GM21381 (cell line): ENCODE measurements at regions not wholly inside any gene's neighbourhood (a gene's known extent, or its start where the extent isn't known, plus 50 kb on each side); places are given as distances from the start of the nearest gene placed in this dataset.
A peak's percentile ranks its signal among the peaks of the same experiment; 100 is the strongest.

Source experiments
- ATAC-seq: cut with Tn5 transposase; IDR thresholded peaks from one replicate; pipeline ENCODE4 v1.9.1; 2021; ENCODE audit warnings: mild to moderate bottlenecking, moderate library complexity; ENCODE audit not compliant: unreplicated experiment

- ATAC-seq, result no peak
Measured at GRCh38 chr6:22925920-22926789, 356.8 kb downstream of the HDGFL1 start.

- no peak for ATAC-seq
Measured at GRCh38 chr6:22926790-22927354, 357.5 kb downstream of the HDGFL1 start.

DNA sequence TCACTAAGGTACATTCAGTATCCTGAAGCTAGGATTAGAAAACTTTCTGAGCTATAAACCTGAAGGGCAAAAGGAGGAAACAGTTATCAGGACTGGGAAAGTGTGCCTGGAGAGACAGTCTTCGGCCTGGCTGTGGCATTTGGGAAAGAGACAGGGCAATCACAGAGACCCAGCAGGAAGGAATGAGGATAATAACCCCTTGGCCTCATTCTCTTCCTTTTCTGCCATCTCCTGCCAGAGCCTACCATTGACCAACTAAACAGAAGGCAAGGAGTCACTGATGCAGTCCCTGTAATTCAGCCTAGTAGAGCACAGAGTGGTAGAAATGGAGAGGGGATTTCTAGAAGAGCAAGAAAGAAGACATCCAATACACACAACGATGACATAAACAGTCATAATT is 359.4 kb downstream of the HDGFL1 start:
- ATAC-seq, result no peak

GRCh38 chr6:22929311-22929985 is 360.1 kb downstream of the HDGFL1 start:
- ATAC-seq, result no peak

DNA sequence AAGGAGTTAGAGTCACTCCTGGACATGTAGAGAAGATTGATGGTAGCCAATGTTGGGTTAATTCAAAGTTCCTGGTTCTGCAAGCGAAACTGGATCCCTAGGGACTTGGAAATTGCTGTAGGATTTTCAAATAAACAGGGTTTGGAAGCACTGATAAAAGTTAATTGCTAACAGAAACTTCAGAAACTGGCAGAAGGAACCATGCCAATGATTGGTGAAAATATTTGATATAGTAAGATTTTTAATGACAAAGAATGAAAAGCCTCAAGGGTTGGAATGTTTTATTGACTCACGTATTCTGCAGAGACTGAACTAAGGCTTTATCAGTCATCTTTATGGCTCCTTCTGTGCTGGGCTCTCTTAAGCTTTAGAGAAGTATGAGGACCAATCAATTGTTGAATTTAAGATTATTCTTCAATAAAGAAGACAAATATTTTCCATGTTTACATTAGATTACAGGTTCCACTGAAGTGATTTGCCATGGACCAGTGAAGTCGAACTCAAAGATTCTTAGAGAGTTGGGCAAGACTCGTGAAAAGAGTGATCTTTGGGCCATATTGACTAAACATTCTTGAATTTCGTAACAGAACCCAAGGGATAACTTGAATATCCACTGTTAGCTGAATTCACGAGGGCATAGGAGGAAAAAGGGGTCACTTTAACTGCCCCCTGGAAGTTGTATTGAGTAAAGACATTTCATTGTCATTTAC is 371.4 kb downstream of the HDGFL1 start:
- ATAC-seq, result no peak

GRCh38 chr6:22942403-22942802 is 373.0 kb downstream of the HDGFL1 start:
- ATAC-seq, result no peak

- ATAC-seq, result no peak
Measured at GRCh38 chr6:22943327-22943726, 374.0 kb downstream of the HDGFL1 start.

GRCh38 chr6:22949967-22950366 is 380.6 kb downstream of the HDGFL1 start:
- no peak for ATAC-seq

DNA sequence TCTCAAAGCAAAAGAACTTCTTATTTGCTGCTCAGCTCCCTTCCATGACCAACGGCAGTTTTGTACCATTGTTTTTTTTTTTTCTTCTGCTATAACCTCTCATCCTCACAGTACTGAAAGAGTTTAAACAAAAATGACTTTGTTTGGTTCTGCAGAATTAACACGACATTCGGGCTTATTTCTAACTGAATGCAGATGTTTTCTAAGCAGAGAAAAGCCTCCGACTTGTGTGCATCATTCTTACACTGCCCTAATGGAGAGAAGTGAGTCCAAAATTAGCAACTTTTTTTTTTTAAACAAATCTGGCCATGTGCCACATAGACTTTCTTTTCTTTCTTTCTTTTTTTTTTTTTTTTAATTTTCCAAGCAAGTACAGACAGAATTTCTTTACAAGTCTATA is 382.7 kb downstream of the HDGFL1 start:
- no peak for ATAC-seq

- ATAC-seq, result peak; percentile 68
Measured at GRCh38 chr6:22954749-22955385, 385.5 kb downstream of the HDGFL1 start.

- ATAC-seq, result no peak
Measured at GRCh38 chr6:22956029-22956681, 386.8 kb downstream of the HDGFL1 start.

GRCh38 chr6:22958677-22959076 is 389.3 kb downstream of the HDGFL1 start:
- ATAC-seq, result no peak

GRCh38 chr6:22959571-22959970 is 390.2 kb downstream of the HDGFL1 start:
- no peak for ATAC-seq

DNA sequence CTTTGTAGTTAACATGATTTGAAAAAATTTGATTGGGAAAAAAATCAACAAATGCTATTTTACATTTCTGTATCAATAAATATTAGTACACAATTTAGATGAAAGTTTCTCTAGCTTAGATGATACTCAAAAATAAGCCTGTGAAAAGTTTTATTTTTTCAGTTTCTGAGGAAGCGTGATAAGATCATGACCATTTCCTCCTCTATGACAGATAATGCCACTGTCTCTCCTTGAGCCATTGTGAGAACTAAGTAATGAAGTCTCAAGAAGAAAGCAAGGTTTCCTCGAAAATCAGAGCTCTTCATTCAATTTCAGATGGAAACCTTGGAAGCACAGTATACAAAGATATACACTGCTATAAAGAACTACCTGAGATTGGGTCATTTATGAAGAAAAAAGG is 395.0 kb downstream of the HDGFL1 start:
- no peak for ATAC-seq

GRCh38 chr6:22965889-22966288 is 396.5 kb downstream of the HDGFL1 start:
- no peak for ATAC-seq

DNA sequence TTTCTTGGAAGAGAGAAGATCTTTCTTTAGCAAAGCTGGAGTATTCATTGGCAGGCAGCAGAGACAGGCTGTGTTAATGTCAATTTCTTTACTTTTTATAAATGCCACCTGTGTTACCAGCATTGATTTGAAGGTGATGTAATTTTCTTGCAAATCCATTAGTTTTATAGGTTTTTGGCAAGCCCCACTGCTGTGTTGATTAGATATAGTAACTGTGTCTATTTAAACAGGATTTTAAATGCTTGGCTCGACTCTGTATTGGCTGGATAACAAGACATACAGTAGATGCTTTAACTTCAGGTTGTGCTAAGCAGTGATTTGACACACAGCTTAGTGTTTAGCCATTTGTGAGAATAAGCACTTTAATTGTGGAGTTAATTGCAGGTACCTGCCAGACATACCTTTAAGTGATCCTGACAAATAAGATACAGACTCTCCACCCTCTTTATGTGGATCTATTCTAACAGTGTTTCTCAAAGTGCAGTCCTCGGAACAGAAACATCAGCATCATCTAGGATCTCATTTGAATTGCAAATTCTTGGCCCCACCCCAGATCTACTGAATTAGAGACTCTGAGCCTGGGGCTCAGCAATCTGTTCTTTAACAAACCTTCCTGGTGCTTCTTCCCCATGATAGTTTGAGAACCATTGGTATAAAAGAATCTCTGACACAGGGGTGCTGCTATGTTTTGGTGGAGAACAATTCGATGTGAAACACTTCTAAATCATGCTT is 397.5 kb downstream of the HDGFL1 start:
- no peak for ATAC-seq

DNA sequence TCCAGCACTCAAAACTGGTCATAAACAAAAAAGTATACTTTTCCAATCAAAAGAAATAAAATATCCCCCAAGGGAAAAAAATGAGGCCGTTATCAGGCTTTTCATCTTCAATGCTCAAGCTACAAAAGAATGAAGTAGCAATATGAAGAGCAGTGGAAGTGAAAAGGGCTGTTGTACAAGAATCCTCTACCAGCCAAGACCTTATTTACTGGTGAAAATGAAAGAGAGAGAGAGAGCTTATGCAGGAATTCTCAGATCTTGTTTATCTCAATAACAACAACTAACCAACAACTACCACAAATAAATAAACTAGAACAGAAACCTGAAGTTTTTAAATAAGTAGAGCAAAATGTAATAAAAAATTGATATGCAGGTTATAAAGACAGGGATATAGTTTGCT is 400.6 kb downstream of the HDGFL1 start:
- ATAC-seq, result no peak

- ATAC-seq, result no peak
Measured at GRCh38 chr6:22972771-22973170, 403.4 kb downstream of the HDGFL1 start.

DNA sequence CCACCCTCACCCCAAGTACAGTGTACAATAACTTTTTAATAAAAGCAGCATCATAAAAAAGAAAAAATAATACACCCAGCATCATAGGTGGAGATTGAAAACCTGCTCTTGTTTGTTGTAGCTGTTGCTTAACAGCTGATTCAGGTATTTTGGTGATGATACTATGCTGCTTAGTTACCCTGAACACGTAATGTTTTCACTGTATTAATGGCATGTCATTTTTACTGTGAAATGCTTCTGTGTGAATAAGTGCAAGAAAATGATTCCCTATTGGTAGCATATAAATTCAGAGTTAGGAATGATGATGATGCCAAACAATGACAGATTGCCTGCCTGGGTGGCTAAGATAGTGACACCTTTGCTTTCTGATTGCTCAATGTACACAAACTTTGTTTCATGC is 405.7 kb downstream of the HDGFL1 start:
- no peak for ATAC-seq

DNA sequence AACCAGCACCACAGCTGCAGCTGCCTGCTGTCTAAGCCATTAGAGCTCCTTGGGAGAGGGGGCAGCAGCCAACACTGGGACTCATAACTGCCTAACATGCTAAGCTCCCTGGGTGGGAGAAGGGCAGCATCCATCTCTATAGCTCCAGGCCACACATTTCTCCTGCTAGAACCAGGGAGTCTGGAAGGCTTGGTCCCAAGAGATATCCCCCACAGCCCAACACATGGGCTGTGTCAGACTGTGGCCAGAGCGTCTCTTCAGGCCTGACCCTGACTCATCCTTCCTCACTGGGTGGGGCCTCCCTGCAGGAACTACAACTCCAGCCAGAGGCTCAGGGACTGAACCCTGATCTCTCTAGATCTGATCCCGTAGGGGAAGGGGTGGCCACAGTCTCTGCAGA is 411.1 kb downstream of the HDGFL1 start:
- ATAC-seq, result no peak
